Putamen (tissue), 1 donor: ENCODE measurements at regions not wholly inside any gene's neighbourhood (a gene's known extent, or its start where the extent isn't known, plus 50 kb on each side); places are given as distances from the start of the nearest gene placed in this dataset.
A peak's percentile ranks its signal among the peaks of the same experiment; 100 is the strongest.
"Not testable (repeated sequence)": the region's sequence is repeated elsewhere in the genome, so short reads cannot be mapped to it uniquely, and the experiment has no call there.

Experiments
- DNase-seq: peaks from one replicate; pipeline ENCODE4 v3.0.0-alpha.2; 2016; ENCODE audit warnings: low spot score

DNA sequence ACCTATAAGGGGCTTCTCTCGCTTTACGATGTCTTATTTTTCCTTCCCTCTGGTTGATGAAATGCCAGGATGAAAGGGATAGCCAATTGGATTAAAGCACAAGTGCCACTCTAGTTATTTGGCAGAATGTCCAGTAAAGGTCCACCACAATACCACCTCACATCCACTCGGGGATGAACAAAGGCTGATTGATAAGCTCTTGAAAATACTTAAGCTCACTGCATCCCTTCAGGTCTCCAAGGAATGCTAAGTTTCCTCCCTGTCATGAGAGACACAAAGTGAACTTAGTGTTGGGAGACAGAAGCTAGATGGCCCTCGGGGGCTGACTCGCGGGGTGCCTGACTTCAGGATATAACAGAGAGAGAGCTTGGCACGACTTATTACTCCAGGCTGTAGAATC, 185.9 kb upstream of the ZNF644 start:
- not testable (repeated sequence) for DNase-seq

DNA sequence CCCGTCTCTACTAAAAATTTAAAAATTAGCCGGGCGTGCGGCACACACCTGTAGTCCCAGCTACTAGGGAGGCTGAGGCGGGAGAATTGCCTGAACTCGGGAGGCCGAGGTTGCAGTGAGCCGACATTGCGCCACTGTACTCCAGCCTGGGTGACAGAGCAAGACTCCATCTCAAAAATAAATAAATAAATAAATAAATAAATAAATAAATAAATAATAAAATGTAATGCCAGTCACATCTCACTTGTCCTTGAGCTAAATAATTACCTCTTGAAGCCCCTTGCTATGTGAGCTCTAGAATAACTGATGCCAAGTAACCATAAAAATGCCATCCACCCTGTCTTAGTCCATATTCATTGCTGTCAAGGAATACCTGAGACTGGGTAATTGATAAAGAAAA, 182.3 kb upstream of the ZNF644 start:
- not testable (repeated sequence) for DNase-seq

DNA sequence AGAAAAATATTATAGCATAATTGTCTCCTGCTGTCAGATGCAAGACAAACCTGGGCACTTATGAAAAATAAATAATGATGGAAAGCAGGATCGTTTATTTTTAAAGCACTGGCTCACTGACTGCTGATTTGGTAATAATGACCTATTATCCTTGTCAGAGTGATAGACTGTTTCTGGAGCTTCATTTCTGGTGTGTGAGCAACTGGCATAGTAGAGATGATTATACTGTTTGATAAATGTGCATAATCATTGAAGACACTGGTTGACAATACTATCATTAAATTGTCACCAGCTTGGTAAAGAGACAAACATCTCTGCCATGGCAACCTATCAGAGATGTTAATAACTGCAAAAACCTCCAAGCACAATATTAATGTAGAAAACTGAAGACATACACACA, 179.9 kb upstream of the ZNF644 start:
- no peak for DNase-seq

DNA sequence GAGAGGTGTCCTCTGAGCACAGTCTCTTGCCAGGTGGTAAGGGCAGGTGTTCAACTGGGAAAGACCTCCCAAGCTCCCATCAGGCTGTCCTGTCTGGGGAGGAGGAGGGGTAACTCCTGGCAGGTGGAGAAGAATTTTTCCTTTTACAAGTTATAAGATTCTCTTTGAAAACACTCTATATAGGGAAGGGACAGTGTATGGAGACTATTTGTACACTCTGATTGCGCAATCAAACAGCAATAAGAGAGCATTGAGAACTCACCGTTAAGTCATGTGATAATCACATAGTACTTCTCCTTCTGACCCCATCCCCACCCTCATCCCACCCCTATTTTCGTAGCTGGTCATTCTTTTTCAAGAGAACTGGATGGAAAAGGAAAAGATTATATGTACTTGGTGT, 179.3 kb upstream of the ZNF644 start:
- no peak for DNase-seq

DNA sequence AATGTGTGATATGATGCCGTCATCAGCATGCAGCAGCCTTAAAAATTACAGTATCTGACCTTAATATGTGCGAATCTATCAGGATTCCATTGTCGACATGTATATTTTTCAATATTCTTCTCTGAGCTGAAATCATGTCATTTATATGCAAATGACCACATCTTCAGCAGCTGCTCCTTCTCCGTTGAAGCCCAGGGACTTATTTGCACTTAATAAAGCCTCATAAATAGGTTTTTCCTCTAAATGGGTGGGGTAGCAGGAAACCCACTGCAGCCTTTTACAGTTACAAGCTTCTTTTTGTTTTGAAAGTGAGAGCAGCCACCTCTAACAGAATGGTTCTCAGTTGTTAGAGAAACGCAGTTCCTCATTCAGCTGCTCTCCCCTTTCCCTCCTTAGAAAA, 178.8 kb upstream of the ZNF644 start:
- DNase-seq = no peak

DNA sequence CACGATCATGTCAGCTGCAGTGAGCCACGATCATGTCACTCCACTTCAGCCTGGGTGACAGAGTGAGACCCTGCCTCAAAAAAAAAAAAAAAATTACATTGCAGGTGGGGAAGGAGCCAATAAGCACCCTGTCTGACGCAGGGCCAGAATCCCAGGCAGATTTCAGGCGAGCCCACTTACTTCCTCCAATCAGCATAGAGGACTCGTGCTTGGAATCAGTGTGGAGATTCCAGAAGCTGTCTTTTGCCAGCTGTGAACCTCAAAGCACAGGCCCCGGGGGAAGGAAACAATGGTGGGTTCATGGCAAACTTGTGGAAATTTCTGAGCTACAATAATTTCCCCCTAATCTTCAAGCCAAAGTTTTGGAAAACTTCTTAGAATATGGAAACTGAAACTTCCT, 178.2 kb upstream of the ZNF644 start:
- DNase-seq = no peak

DNA sequence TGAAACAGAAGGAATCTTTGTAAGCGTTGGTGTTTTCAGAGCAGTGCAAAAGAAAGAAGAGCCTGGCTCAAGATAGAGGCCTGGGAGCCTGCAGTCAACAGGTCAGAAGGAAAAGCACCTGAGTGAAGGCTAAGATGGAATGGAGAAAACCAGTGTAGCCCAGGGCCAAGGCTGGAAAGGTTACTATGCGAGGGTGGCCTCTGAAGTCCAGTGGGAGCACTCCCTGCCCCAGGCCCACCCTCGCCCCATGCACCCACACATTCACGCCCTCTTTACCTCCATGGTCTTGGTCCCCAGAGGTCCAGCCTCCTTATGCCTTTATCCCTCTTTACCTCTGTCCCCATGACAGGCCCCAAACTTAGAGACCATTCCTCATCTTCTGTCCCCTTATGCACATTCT, 169.2 kb upstream of the ZNF644 start:
- DNase-seq = no peak

DNA sequence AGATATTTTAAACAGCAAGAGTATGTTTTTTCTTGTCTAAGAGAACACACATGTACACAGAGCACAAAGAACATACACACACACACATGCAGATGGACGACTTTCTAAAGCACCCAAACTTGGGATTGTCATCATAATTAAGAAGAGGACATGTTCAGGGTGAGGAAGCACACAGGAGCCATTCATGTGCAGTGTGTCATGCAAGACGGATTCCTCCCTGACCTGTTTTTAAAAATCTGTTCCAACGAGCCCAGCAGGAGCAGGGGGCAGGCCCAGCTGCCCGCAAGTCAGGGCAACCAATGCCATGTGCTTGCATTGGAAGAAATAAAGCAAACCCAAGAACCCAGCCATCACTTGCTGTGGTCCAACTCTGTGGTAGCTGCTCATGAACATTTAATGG, 167.3 kb upstream of the ZNF644 start:
- no peak for DNase-seq

DNA sequence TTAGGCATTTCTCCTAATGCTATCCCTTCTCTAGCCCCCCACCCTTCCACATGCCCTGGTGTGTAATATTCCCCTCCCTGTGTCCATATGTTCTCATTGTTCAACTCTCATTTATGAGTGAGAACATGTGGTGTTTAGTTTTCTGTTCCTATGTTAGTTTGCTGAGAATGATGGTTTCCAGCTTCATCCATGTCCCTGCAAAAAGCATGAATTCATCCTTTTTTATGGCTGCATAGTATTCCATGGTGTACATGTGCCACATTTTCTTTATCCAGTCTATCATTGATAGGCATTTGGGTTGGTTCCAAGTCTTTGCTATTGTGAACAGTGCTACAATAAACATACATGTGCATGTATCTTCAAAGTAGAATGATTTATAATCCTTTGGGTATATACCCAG, 161.0 kb upstream of the ZNF644 start:
- not testable (repeated sequence) for DNase-seq

DNA sequence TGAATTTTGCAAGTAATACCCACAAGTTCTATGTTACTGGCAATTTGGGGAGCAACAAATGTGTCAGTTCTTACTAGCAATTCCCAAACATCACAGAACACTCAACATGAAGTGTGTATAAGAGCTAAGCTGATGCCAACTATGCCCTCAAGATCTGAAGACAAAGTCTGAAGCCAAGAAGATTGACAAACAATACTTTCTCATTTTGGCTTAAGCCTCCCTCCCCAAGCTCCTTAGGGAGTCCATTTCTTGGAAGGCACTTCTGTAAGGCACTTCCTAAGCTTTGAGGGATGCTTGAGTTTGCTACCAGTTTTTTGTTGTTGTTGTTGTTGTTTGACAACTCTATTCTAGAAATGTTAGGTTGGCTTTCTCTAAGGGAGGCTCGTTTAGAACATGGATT, 154.4 kb upstream of the ZNF644 start:
- no peak for DNase-seq

DNA sequence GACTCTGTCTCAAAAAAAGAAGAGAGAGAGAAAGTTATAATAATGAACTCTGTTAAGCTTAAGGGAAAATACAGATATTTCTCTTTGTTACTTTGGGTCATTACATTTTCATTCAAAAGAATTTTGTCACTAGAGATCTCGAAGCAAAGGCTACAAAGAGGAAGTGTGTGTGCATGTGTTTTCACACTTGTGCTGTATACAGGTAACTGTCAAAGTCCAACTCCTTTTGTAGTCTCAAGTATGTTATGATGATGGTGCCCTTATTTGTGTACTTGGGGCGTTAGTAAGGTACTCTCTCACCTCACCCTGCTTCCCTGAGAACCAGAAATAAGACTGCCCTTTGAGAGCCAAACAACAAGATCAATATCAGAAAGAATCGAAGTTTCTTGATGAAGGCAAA, 152.9 kb upstream of the ZNF644 start:
- DNase-seq = no peak

DNA sequence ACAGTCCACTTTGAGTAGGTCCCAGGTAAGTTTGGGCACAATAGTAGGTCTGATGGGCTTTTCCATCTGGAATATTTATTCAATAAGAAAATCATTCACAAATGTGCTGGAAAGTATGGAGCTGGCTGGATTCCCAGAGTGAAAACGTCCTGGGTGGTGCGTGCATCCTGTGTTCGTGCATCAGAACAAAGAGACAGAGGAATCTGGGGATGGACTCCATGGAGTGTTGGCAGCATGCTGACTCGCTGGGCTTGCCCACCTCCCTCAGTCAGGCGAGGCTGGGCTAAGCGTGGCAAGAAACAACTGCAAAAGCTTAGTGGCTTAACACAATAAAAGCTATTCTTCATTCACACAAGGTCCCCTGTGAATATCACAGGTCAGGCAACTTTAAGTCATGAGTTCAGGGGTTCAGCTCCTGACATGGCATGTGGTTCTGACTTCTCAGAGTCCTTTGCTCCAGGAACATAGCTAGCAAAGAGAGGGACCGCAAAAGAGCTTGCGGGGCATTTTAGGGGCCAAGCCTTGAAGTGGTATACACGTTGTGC, 151.6 kb upstream of the ZNF644 start:
- no peak for DNase-seq

DNA sequence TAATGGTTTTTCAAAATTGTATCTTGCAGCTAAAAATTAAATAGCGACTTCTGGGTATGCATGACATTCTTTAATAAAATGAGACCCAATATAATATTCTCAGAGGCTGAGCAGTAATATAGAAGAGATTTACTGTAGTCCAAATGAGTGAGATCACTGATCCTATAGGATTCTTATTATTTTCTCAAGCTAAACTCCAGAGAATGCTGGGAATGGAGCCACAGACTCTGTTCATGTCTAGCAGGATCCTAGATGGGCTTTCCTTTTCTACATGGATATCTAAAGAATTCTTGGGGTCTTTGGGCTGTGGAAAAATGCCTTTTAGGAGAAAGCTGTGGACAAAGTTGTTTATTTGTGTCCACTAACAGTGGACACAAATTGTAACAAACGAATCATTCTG, 150.7 kb upstream of the ZNF644 start:
- DNase-seq = no peak

DNA sequence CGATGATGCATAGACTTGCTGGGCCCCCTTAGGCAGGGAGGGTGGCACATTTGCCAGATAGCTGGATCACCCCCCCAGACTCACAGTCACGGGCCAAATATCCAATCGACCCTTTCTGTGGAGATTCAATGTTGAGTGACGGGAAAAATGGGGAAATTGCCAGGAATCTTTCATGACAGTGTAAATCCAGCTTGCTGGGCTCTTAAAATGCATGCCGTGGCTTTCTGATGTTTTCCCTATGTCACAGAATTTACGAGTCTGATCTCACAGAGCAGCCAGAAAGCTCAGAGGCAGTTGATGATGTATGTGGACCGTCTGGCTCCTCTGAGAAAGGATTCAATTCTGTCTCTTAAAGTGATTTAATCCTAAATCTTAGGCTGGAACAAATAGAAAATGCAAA, 150.1 kb upstream of the ZNF644 start:
- no peak for DNase-seq

DNA sequence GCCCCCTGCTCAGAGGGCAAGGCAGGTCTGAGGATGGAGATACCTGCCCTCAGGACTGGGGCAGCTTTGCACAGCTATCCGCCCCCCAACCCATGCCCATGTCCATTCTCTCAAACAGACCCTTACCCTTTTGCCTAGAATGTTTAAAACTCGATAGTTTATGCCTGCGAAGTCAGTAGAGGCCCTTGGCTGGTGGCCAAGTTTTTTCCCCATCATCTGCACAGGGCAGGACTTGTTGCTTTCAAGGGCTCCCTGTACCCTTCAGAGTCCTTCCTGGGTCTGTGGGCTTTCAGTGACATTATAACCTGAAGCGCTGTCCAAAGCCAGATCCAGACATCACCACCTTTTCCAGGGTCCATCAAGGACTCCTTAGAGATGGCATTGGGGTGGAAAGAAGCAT, 148.7 kb upstream of the ZNF644 start:
- no peak for DNase-seq

DNA sequence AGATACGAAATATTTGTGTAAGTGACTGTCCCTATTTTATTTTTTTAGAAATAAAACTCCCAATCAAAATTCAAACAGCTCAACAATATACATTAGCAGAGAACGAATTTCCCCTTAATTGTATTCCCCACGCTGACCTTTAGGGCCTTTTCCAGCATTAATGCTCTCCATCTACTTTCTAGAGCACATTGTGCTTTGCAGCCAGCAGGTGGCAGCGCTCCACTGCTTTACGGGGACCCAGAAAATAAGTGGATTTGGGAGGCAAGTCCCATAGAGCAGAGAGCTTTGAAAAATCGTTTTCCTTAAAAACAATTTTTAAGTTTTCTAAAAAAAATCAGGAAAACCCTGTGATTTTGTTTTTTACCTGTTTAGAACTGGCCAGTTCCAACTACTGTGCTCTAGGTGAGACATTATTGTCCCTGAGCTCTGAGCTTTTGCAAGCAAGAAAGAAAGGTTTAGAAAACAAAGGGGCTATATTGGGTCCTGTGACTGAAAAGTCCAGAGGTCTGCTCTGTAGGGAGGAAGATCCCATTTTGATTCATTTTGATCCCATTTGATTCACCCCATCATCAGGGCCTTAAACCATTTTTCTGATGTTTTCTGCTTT, 144.4 kb upstream of the ZNF644 start:
- peak; percentile 42 for DNase-seq

DNA sequence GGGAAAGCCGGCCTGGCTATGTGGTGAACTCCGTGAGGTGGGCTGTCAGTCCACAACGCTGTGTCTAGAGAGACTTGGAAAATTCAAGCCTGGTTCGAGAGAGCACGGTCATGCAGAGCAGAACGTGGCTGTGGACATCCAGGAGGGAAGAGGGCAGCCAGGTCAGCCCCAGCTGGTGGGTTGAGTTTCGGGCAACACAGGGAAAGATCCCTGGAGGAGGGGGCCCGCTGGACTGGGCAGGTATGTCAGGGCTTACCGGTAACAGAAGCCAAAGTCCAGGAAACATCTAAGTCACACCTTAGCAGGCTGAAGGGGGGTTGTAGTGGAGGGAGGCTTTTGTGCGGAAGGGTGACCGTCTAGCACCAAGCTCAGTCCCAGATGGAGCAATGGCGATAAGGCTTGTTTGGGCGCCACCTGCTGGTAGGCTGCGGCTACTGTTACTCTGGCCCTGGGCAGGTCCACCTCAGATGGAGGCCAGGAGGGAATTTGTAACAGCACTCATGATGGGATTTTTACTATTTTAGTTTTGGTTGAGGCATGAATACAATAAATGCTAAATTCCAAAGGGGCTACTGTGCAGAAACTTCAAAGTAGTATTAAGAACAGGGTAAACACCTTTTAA, 143.3 kb upstream of the ZNF644 start:
- DNase-seq = peak; percentile 39

DNA sequence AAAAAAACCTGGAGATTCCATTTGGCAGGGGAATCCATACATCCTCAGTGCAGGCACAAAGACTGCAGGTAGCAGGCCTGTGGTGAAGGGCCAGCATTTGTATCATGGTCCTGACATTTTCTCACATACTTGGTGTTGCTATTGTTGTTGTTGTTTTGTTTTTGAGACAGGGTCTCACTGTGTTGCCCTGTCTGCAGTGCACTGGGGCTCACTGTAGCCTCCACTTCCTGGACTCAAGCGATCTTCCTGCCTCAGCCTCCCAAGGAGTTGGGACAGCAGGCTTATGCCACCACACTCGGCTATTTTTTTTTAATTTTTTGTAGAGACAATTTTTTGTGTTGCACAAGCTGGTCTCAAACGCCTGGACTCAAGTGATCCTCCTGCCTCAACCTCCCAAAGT, 140.8 kb upstream of the ZNF644 start:
- DNase-seq = no peak

DNA sequence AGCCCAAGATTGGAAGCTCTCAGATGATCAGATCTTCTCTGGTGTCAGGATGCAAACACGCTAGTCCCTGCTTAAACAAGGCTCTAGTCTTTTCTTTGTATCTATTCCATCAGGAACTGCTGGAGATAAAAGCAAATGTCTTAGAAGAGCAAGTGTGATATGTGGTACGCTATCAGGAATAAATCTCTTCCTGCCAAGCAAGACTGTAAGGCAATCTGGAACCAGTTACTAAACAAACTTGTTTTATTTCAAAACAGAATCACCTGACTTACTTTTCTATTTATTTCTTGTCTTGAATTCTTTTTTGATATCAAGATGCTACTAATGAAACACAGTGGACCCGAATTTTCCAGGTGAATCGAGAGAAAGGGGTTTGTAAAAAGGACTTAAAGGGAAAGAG, 139.9 kb upstream of the ZNF644 start:
- DNase-seq = no peak

DNA sequence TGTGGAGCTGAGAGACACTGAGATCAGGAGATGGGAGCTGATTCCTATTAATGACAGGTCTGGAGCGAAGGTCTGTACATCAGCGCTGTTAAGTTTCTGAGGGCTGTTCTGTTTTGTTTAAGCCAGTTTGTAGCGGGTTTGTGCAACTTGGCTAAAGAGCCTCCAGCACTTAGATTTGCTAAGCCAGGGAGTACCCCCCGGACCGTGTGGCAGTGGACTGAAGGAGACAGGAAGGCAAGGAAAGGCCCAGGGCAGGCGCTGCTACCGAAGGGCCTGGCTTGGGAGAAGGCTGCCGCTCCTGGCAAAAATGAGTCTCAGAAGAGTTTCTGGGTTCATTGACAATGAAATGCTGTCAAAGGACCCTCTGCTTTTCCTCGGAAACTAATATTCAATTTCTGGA, 139.3 kb upstream of the ZNF644 start:
- DNase-seq = no peak

DNA sequence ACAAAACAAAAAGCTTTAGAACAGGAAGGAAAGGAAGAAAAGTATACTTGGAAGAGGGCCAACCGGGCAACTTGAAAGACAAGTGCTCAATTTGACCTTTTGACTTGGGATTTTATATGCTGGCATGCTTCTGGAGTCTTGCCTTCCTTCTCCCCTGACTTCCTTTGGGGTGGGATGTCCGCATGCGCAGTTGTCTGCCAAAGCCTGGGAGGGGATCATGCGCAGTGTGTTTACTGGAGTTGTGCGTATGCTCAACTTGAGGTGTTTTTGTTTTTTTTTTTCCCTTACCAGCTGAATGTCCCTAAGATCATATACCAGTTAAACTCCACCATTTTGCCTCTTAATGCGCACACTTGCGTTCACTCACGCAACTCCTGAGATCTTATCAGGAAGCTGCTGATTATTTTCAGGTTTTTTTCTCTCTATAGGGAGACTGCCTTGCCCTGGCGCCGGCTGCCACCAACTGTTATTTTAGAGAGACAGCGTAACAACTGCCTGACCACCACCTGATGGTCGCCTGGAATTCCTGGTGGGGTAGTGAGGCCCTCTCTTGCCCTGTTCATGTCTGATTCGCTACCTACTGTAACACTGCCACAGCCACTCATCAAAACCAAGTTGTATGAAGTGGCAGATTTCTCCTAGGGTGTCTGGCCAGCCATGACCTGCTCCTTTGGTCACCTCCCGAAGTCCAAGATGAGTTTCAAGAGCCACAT, 138.7 kb upstream of the ZNF644 start:
- DNase-seq = no peak

DNA sequence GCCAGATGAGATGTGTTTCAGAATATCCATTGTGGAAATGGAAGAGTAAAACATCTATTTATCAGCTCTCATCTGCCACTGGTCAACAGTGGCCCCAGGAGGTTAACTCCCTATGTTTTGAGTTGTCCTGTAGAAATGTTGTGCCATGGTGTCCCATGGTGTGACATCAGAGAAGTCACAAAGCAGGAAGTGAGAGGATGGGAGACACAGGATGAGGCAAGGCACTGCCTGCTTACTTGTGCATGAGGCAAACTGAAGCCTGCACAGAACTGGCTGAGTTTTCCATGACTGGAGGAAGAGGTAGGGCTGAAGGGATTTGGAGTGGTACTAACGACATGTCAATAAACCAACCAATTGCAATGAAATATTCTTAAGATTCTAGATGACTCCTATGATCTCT, 131.5 kb upstream of the ZNF644 start:
- DNase-seq = no peak

DNA sequence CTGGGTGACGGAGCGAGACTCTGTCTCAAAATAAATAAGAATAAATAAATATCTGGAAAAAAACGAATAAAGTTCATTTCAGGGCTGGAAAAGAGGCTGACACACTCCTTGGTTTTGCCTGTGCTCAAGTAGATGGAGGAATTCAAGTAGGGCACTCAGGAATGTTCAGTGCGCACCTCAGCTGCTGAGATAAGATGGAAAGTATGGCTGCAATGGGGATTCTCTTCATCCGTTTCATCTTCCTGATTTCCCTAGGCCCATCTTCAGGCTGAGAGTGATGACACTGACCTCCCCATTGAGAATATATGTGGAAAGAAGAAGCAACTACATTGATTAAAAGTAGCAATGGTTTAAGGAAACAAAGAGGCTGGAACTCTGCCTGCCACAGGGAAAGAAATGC, 130.5 kb upstream of the ZNF644 start:
- no peak for DNase-seq

DNA sequence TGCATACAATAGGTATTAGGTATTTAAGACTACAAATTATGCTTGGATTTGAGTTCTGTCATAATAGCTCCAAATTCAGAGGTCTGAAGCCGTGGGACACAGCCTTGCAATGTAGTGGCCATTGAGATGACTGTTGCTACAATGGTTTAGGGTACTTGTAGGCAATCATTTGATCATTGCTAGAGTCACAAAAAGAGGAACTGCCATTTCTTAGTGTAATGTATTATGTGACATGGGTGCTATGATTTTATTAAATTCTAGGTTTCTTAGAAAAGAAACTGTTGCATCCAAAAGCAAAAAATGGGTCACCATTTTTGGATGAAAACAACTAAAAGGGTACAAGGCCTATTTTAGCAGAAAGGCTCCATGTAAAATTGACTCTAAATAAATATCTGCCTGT, 129.9 kb upstream of the ZNF644 start:
- no peak for DNase-seq
